Endodermal cell (in vitro differentiated cells): ENCODE measurements at regions not wholly inside any gene's neighbourhood (a gene's known extent, or its start where the extent isn't known, plus 50 kb on each side); places are given as distances from the start of the nearest gene placed in this dataset.

Experiments used
- DNase-seq: peaks from one replicate; pipeline ENCODE4 v3.0.0-alpha.2; 2017
- H3K27ac ChIP-seq: 2 replicates; pipeline ENCODE4 v1.5.1; 2013; ENCODE audit warnings: mild to moderate bottlenecking, low read depth, low read length, moderate library complexity
- H3K27me3 ChIP-seq: 2 replicates; pipeline ENCODE4 v1.6.1; 2013; ENCODE audit warnings: mild to moderate bottlenecking, low read length, moderate library complexity; ENCODE audit not compliant: insufficient read depth, control insufficient read depth, poor library complexity, severe bottlenecking
- H3K36me3 ChIP-seq: 2 replicates; pipeline ENCODE4 v1.7.0; 2013; ENCODE audit warnings: mild to moderate bottlenecking, low read length, moderate library complexity; ENCODE audit not compliant: control insufficient read depth, insufficient read depth
- H3K4me1 ChIP-seq: one replicate; pipeline ENCODE4 v1.7.0; 2013; ENCODE audit warnings: low read length; ENCODE audit not compliant: control insufficient read depth, insufficient read depth
- H3K4me3 ChIP-seq: 2 replicates; pipeline ENCODE4 v1.5.1; 2013; ENCODE audit warnings: mild to moderate bottlenecking, low read length, moderate library complexity
- H3K9ac ChIP-seq: 2 replicates; pipeline ENCODE4 v1.6.1; 2013; ENCODE audit warnings: mild to moderate bottlenecking, low read length, moderate library complexity; ENCODE audit not compliant: poor library complexity, severe bottlenecking; ENCODE audit errors: extremely low read depth
- H3K9me3 ChIP-seq: 2 replicates; pipeline ENCODE4 v1.6.1; 2013; ENCODE audit warnings: mild to moderate bottlenecking, low read length, moderate library complexity; ENCODE audit not compliant: control insufficient read depth
- H3K27ac Mint-ChIP-seq: 2 replicates; pipeline ENCODE4 v1.8.0; 2020; ENCODE audit warnings: mixed read lengths
- H3K27me3 Mint-ChIP-seq: 2 replicates; pipeline ENCODE4 v1.8.0; 2021; ENCODE audit warnings: mild to moderate bottlenecking, mixed read lengths; ENCODE audit not compliant: insufficient read depth
- H3K36me3 Mint-ChIP-seq: 2 replicates; pipeline ENCODE4 v1.8.0; 2020; ENCODE audit warnings: low read depth, mixed read lengths
- H3K4me1 Mint-ChIP-seq: 2 replicates; pipeline ENCODE4 v1.8.0; 2020; ENCODE audit warnings: mixed read lengths
- H3K4me3 Mint-ChIP-seq: 2 replicates; pipeline ENCODE4 v1.8.0; 2020; ENCODE audit warnings: mild to moderate bottlenecking, moderate library complexity, mixed read lengths
- H3K9me3 Mint-ChIP-seq: 2 replicates; pipeline ENCODE4 v1.8.0; 2020; ENCODE audit warnings: mild to moderate bottlenecking, mixed read lengths
- WGBS, 2 experiments: methylation state at CpG; one replicate each; pipeline versions ENCODE4 v1.1.5 to v1.1.7; 2013; ENCODE audit warnings: missing lambda C conversion rate in 2 of 2, mixed read lengths in 1 of 2; ENCODE audit not compliant: insufficient coverage in 1 of 2, insufficient read length in 1 of 2; 5-methylcytosine and 5-hydroxymethylcytosine counted together
- TF ChIP-seq, protein P1 (sequence below): fragments of 200-600 bp; sonication (generic); conservative IDR thresholded peaks from 2 replicates; pipeline ENCODE4 v1.5.0; 2021; ENCODE audit warnings: antibody characterized with exemption, mild to moderate bottlenecking

DNA sequence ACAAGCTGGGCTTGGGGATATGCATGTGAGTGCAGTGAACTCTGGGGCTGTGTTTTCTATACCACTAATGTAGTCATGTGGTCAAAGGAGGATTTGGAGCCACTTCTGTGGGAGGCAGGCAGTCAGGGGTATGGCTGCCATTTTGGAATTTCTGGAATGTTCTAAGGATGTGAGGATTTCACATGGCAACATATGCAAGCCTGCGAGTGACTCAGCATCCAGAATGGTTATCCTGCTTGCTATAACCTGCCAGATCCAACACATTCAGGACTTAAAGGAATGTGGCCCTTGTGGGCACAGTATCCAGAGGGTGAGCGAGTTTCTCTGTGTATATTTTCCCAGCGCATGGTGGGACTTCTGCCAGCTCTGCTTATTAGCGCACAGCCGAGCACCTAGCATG is 249.2 kb upstream of the PWP1 start:
- peak; percentile 84 for DNase-seq
- TF ChIP-seq, protein P1, sequence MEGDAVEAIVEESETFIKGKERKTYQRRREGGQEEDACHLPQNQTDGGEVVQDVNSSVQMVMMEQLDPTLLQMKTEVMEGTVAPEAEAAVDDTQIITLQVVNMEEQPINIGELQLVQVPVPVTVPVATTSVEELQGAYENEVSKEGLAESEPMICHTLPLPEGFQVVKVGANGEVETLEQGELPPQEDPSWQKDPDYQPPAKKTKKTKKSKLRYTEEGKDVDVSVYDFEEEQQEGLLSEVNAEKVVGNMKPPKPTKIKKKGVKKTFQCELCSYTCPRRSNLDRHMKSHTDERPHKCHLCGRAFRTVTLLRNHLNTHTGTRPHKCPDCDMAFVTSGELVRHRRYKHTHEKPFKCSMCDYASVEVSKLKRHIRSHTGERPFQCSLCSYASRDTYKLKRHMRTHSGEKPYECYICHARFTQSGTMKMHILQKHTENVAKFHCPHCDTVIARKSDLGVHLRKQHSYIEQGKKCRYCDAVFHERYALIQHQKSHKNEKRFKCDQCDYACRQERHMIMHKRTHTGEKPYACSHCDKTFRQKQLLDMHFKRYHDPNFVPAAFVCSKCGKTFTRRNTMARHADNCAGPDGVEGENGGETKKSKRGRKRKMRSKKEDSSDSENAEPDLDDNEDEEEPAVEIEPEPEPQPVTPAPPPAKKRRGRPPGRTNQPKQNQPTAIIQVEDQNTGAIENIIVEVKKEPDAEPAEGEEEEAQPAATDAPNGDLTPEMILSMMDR, result no peak
- H3K4me3 Mint-ChIP-seq, result no peak overlapping the region
- H3K27ac Mint-ChIP-seq, result peak overlapping the region; percentile 52
- no peaks in the 10 kb centered on the region for H3K9me3 Mint-ChIP-seq
- H3K9ac ChIP-seq, result no peak overlapping the region
- H3K36me3 Mint-ChIP-seq, result no peaks in the 10 kb centered on the region
- peaks cover 16% of the 10 kb centered on the region for H3K4me1 Mint-ChIP-seq
- no peaks in the 10 kb centered on the region for H3K27me3 ChIP-seq
- no peak overlapping the region for H3K27ac ChIP-seq
- H3K36me3 ChIP-seq, result no peaks in the 10 kb centered on the region
- no peaks in the 10 kb centered on the region for H3K4me1 ChIP-seq
- H3K4me3 ChIP-seq, result no peak overlapping the region
- H3K9me3 ChIP-seq, result no peaks in the 10 kb centered on the region
- H3K27me3 Mint-ChIP-seq, result no peaks in the 10 kb centered on the region
- 92 to 100% methylated on average over 1 to 5 of the region's 5 CpGs for WGBS, 2 experiments

DNA sequence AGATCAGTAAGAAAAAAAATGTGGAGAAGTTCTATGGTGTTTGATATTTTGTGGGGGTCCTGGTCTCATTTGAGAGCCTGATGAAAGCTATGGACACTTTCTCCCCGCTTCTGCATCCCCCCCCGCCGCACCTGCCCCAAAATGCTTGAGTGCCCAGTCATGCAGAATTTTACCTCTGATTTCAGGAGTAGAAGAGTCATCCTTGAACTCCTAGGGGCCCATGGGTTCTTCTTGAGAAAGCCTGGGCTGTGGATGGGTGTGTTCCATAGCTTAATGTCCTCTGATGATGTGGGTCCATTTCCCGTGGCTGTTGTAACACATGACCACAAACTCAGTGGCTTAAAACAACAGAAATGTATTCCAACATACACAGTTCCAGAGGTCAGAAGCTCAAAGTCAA is 248.8 kb upstream of the PWP1 start:
- H3K4me3 Mint-ChIP-seq, result no peak overlapping the region
- 97 to 100% methylated on average over 1 to 4 of the region's 4 CpGs for WGBS, 2 experiments
- DNase-seq, result no peak

DNA sequence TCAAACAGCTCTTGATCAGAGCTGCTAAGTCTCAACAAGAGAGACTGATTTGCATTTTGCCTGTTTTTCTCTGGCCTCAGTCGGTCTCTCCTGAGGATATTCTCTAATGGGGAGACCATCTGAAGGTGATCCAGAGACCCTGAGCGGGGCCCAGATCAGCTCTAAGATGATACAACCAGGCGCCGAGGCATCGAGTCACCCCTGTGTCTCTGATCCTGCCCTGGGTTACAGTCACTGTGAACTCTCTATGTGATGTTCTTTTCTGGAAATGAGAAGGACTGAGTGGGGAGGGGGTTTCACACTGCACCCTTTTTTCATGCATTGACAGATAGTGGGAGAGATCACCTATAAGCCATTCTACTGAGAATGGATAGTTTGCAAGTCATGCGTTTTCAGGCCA is 247.6 kb upstream of the PWP1 start:
- H3K4me1 ChIP-seq, result no peaks in the 10 kb centered on the region
- H3K27me3 ChIP-seq, result no peaks in the 10 kb centered on the region
- TF ChIP-seq, protein P1, result no peak
- H3K4me1 Mint-ChIP-seq, result peaks cover 20% of the 10 kb centered on the region
- H3K27me3 Mint-ChIP-seq, result no peaks in the 10 kb centered on the region
- H3K9me3 Mint-ChIP-seq, result no peaks in the 10 kb centered on the region
- H3K36me3 Mint-ChIP-seq, result no peaks in the 10 kb centered on the region
- H3K9ac ChIP-seq, result no peak overlapping the region
- no peak overlapping the region for H3K4me3 Mint-ChIP-seq
- 83 to 93% methylated on average over 6 of the region's 6 CpGs for WGBS, 2 experiments
- no peak overlapping the region for H3K27ac ChIP-seq
- H3K27ac Mint-ChIP-seq, result no peak overlapping the region
- H3K36me3 ChIP-seq, result no peaks in the 10 kb centered on the region
- H3K9me3 ChIP-seq, result no peaks in the 10 kb centered on the region
- no peak overlapping the region for H3K4me3 ChIP-seq
- no peak for DNase-seq

More for the DNA sequence above, 248.8 kb upstream of the PWP1 start:
- Histone ChIP-seq H3K9ac (no peak overlapping the region), H3K27ac (no peak overlapping the region), H3K4me3 (no peak overlapping the region), H3K4me1 (no peaks in the 10 kb centered on the region), H3K36me3 (no peaks in the 10 kb centered on the region), H3K27me3 (no peaks in the 10 kb centered on the region), H3K9me3 (no peaks in the 10 kb centered on the region)
- H3K9me3 Mint-ChIP-seq, result no peaks in the 10 kb centered on the region
- TF ChIP-seq, protein P1, result no peak
- H3K27ac Mint-ChIP-seq, result peak overlapping the region; percentile 52
- no peaks in the 10 kb centered on the region for H3K27me3 Mint-ChIP-seq
- no peaks in the 10 kb centered on the region for H3K36me3 Mint-ChIP-seq
- H3K4me1 Mint-ChIP-seq, result peaks cover 16% of the 10 kb centered on the region
